ENCODE measurements at regions not wholly inside any gene's neighbourhood (a gene's known extent, or its start where the extent isn't known, plus 50 kb on each side); places are given as distances from the start of the nearest gene placed in this dataset.

- no peak for DNase-seq
- Histone ChIP-seq H3K9me3 (no peaks in the 10 kb centered on the region), H3K4me3 (no peak overlapping the region), H3K27ac (no peak overlapping the region), H3K36me3 (no peaks in the 10 kb centered on the region), H3K27me3 (ENCODE audit: low read depth) (no peaks in the 10 kb centered on the region), H3K4me1 (no peaks in the 10 kb centered on the region)
- ATAC-seq, result no peak
- intact Hi-C loops (cut with DNase I), result no loop called here
- TF ChIP-seq CTCF (IDR thresholded peaks at IDR 0.05), result no peak
Measured at GRCh38 chr11:37671321-37671720, 1073.3 kb upstream of the RAG2 start.

- Histone ChIP-seq H3K27me3 (ENCODE audit: low read depth) (no peaks in the 10 kb centered on the region), H3K4me3 (no peak overlapping the region), H3K9me3 (no peaks in the 10 kb centered on the region), H3K27ac (no peak overlapping the region), H3K4me1 (no peaks in the 10 kb centered on the region), H3K36me3 (no peaks in the 10 kb centered on the region)
- ATAC-seq (no peak), DNase-seq (no peak)
- intact Hi-C loops (cut with DNase I), result no loop called here
- no peak for TF ChIP-seq CTCF (IDR thresholded peaks at IDR 0.05)
Measured at GRCh38 chr11:37666960-37667359, 1068.9 kb upstream of the RAG2 start.

GRCh38 chr11:37657645-37658044 is 1059.6 kb upstream of the RAG2 start:
- DNase-seq, result no peak
- intact Hi-C loops (cut with DNase I), result no loop called here
- TF ChIP-seq CTCF (IDR thresholded peaks at IDR 0.05), result no peak

GRCh38 chr11:37647767-37648166 is 1049.7 kb upstream of the RAG2 start:
- Histone ChIP-seq H3K4me3 (no peak overlapping the region), H3K27me3 (ENCODE audit: low read depth) (no peaks in the 10 kb centered on the region), H3K36me3 (no peaks in the 10 kb centered on the region), H3K9me3 (no peaks in the 10 kb centered on the region), H3K27ac (no peak overlapping the region), H3K4me1 (no peaks in the 10 kb centered on the region)
- intact Hi-C loops (cut with DNase I), result no loop called here
- TF ChIP-seq CTCF (IDR thresholded peaks at IDR 0.05), result no peak
- DNase-seq (no peak), ATAC-seq (no peak)

More at GRCh38 chr11:37657645-37658044, 1059.6 kb upstream of the RAG2 start:
- Histone ChIP-seq H3K9me3 (no peaks in the 10 kb centered on the region), H3K27me3 (ENCODE audit: low read depth) (no peaks in the 10 kb centered on the region), H3K27ac (no peak overlapping the region), H3K4me1 (no peaks in the 10 kb centered on the region), H3K4me3 (no peak overlapping the region), H3K36me3 (no peaks in the 10 kb centered on the region)
- ATAC-seq, result no peak

GRCh38 chr11:37643968-37644367 is 1045.9 kb upstream of the RAG2 start:
- no peaks in the 10 kb centered on the region for H3K9me3 ChIP-seq
- no peaks in the 10 kb centered on the region for H3K36me3 ChIP-seq
- intact Hi-C loops (cut with DNase I), result no loop called here
- no peak for TF ChIP-seq CTCF (IDR thresholded peaks at IDR 0.05)
- no peak overlapping the region for H3K4me3 ChIP-seq
- ATAC-seq, result no peak
- DNase-seq, result no peak
- no peaks in the 10 kb centered on the region for H3K27me3 ChIP-seq (ENCODE audit: low read depth)
- no peak overlapping the region for H3K27ac ChIP-seq
- no peaks in the 10 kb centered on the region for H3K4me1 ChIP-seq

GRCh38 chr11:37642296-37642695 is 1044.3 kb upstream of the RAG2 start:
- no peak overlapping the region for H3K27ac ChIP-seq
- no peaks in the 10 kb centered on the region for H3K4me1 ChIP-seq
- no peak for TF ChIP-seq CTCF (IDR thresholded peaks at IDR 0.05)
- no peaks in the 10 kb centered on the region for H3K27me3 ChIP-seq (ENCODE audit: low read depth)
- DNase-seq, result no peak
- no peaks in the 10 kb centered on the region for H3K9me3 ChIP-seq
- ATAC-seq, result no peak
- H3K36me3 ChIP-seq, result no peaks in the 10 kb centered on the region
- intact Hi-C loops (cut with DNase I), result no loop called here
- no peak overlapping the region for H3K4me3 ChIP-seq
